Right cardiac atrium (tissue), 5 donors: ENCODE measurements at regions not wholly inside any gene's neighbourhood (a gene's known extent, or its start where the extent isn't known, plus 50 kb on each side); places are given as distances from the start of the nearest gene placed in this dataset.

Experiments used
- ATAC-seq, 2 donors: fragments of 200-7000 bp; cut with Tn5 transposase; one replicate each; pipeline versions ENCODE4 v1.8.0 to v1.9.1; 2020; ENCODE audit warnings: moderate library complexity in 2 of 2, mild to moderate bottlenecking in 1 of 2
- DNase-seq, 3 donors: peaks; one replicate each; pipeline ENCODE4 v3.0.0-alpha.2; 2020
- H3K27ac ChIP-seq: one replicate; pipeline ENCODE4 v1.5.1; 2013; ENCODE audit warnings: mild to moderate bottlenecking, low read length, control low read depth, moderate library complexity
- H3K27me3 ChIP-seq: one replicate; pipeline ENCODE4 v1.6.1; 2013; ENCODE audit not compliant: control insufficient read depth, insufficient read depth
- H3K4me1 ChIP-seq: one replicate; pipeline ENCODE4 v1.6.1; 2013; ENCODE audit warnings: low read length; ENCODE audit not compliant: control insufficient read depth, insufficient read depth
- H3K4me3 ChIP-seq: one replicate; pipeline ENCODE4 v1.5.1; 2013; ENCODE audit warnings: low read length, control low read depth
- H3K9me3 ChIP-seq: one replicate; pipeline ENCODE4 v1.6.1; 2013; ENCODE audit warnings: low read length; ENCODE audit not compliant: control insufficient read depth
- WGBS: extraction: QIAGEN DNeasy Blood & Tissue Kit; methylation state at CpG from one replicate; pipeline ENCODE4 v1.1.7; 2013; 5-methylcytosine and 5-hydroxymethylcytosine counted together
- intact Hi-C, 4 donors: fragments of 100-400 bp; cut with DNase I; formaldehyde crosslinking; loops; one replicate each; pipeline versions ENCODE4 v1.11.0 to v1.14.0; 2022 to 2023
- donor health status: healthy with polysubstance abuse.
- donor health status: DM: no; HTN: yes; CAD: no.
- donor health status: DM: no; HTN: no; CAD: no.
- donor health status: DM: no; HTN: yes; CAD: no; lungs with severe emphysema.
- donor health status: DM: yes; HTN: yes; CAD: no.

GRCh38 chr16:82329504-82330192 lies 159.6 kb upstream of the MPHOSPH6 start:
- H3K4me3 ChIP-seq, result no peak overlapping the region
- H3K9me3 ChIP-seq, result no peaks in the 10 kb centered on the region
- no peak overlapping the region for H3K27ac ChIP-seq
- DNase-seq, result no peak
- 78% methylated on average over 11 of the region's 11 CpGs for WGBS
- no peak for ATAC-seq
- H3K27me3 ChIP-seq, result no peaks in the 10 kb centered on the region
- H3K4me1 ChIP-seq, result no peaks in the 10 kb centered on the region
- intact Hi-C loops, result no loop called here

- ATAC-seq, result no peak
- Histone ChIP-seq H3K27ac (no peak overlapping the region), H3K27me3 (no peaks in the 10 kb centered on the region), H3K4me1 (no peaks in the 10 kb centered on the region), H3K4me3 (no peak overlapping the region), H3K9me3 (no peaks in the 10 kb centered on the region)
- 54% methylated on average over 5 of the region's 5 CpGs for WGBS
- intact Hi-C loops, result no loop called here
- DNase-seq, result no peak
These were observed 159.0 kb upstream of the MPHOSPH6 start for GRCh38 chr16:82328881-82329469.

DNA sequence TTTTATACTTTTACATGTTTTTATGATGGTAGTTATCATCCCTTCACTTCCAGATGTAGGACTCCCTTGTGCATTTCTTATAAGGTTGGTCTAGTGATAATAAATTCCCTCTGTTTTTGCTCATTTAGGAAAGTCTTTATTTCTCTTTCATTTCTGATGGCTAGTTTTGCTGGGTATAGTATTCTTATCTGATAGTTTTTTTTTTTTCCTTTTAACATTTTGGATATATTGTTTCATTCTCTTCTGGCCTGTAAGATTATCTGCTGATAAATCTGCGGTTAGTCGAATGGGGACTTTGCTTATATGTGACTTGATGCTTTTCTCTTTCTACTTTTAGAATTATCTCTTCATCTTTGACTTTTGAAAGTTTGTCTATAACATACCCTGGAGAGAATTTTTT lies 153.1 kb upstream of the MPHOSPH6 start:
- over 99% methylated on average over 2 of the region's 2 CpGs for WGBS
- intact Hi-C loops, result no loop called here
- ATAC-seq (no peak), DNase-seq (no peak)
- Histone ChIP-seq H3K27ac (no peak overlapping the region), H3K4me3 (no peak overlapping the region), H3K4me1 (no peaks in the 10 kb centered on the region), H3K9me3 (no peaks in the 10 kb centered on the region), H3K27me3 (no peaks in the 10 kb centered on the region)

DNA sequence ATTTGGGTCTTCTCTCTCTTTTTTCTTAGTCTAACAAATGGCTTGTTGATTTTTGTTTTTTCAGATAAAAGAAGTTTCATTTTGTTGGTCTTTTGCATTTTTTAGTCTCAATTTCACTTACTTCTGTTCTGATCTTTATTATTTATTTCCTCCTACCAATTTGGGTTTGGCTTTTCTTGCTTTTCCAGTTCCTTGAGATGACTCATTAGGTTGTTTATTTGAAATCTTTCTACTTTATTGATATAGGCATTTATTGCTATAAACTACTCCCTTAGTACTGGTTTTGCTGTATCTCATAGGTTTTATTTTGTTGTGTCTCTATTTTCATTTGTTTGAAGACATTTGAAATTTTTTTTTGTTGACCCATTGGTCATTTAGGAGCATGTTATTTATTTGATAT lies 152.2 kb upstream of the MPHOSPH6 start:
- no peaks in the 10 kb centered on the region for H3K4me1 ChIP-seq
- no peak overlapping the region for H3K4me3 ChIP-seq
- ATAC-seq (no peak), DNase-seq (no peak)
- no peaks in the 10 kb centered on the region for H3K9me3 ChIP-seq
- intact Hi-C loops, result no loop called here
- no peak overlapping the region for H3K27ac ChIP-seq
- H3K27me3 ChIP-seq, result no peaks in the 10 kb centered on the region

- WGBS, result 81% methylated on average over 1 of the region's 1 CpG
- Histone ChIP-seq H3K27me3 (no peaks in the 10 kb centered on the region), H3K27ac (no peak overlapping the region), H3K9me3 (no peaks in the 10 kb centered on the region), H3K4me1 (no peaks in the 10 kb centered on the region), H3K4me3 (no peak overlapping the region)
- ATAC-seq, result no peak
- intact Hi-C loops, result no loop called here
- no peak for DNase-seq
These were observed 149.0 kb upstream of the MPHOSPH6 start for GRCh38 chr16:82319038-82319437.

DNA sequence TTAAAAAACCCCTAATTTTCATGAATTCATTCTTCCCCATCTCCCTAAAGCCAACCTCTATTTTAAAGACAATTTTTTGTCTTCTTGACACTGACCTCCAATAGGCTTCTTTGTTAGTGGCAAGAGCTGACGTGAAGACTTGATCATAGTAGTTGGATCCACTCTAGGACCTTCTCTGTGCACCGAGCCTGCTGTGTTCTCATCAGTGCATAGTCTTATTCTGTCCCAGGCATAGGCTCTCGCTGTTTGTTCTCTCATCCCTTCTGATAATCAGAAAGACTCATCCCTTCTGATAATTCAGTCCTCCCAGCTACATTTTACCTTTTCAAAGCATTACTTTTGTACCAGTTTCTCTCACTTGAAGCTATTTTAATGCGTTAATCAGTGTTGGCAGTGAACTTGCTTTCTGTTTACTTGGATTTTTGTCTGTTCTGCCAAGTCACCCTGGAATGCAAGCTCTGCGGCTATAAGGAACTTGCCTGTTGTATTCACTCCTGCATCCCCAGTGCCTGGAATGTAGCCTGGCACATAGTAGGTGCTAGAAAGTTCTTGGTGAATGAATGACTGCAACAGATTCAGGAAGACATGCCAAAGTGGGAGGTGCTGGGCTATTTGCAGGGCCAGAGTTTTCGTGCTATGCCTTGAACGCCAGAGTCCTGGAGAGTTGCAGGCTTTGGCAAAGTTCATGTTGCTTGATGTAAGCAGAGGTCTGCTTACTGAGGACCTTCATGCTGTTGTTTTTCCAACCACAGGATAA lies 147.6 kb upstream of the MPHOSPH6 start:
- 49% methylated on average over 7 of the region's 7 CpGs for WGBS
- DNase-seq, result no peak

DNA sequence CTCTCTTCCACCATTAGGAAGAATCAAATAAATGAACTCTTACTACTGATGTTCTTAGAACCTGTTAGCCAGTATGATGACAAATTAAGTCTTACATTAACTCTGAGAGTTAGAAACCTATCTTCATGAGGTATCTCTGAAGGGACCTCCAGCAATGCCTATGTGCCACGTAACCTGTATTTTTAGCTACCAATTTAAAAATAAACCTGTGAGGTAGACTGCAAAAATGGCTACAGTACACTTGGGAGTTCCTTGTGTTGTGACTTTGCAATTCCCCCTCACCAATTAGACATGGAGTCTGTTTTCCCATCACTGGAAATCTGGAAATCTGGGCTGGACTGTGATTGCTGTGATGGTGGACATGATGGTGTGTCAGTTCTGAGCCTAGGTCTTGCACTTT lies 143.7 kb upstream of the MPHOSPH6 start:
- no peaks in the 10 kb centered on the region for H3K9me3 ChIP-seq
- H3K4me1 ChIP-seq, result no peaks in the 10 kb centered on the region
- WGBS, result 67% methylated on average over 1 of the region's 1 CpG
- no peak overlapping the region for H3K27ac ChIP-seq
- no peaks in the 10 kb centered on the region for H3K27me3 ChIP-seq
- H3K4me3 ChIP-seq, result no peak overlapping the region
- intact Hi-C loops, result no loop called here
- DNase-seq (no peak), ATAC-seq (no peak)

More for the DNA sequence above, 147.6 kb upstream of the MPHOSPH6 start:
- H3K4me1 ChIP-seq, result no peaks in the 10 kb centered on the region
- H3K27ac ChIP-seq, result no peak overlapping the region
- ATAC-seq, result peak in 1 of 2 donors; percentile 33
- intact Hi-C loops, result no loop called here
- H3K4me3 ChIP-seq, result no peak overlapping the region
- H3K9me3 ChIP-seq, result no peaks in the 10 kb centered on the region
- H3K27me3 ChIP-seq, result no peaks in the 10 kb centered on the region

- Histone ChIP-seq H3K9me3 (no peaks in the 10 kb centered on the region), H3K27ac (no peak overlapping the region), H3K27me3 (no peaks in the 10 kb centered on the region), H3K4me3 (no peak overlapping the region), H3K4me1 (no peaks in the 10 kb centered on the region)
- DNase-seq (no peak), ATAC-seq (no peak)
- intact Hi-C loops, result no loop called here
- 97% methylated on average over 5 of the region's 5 CpGs for WGBS
These were observed 141.5 kb upstream of the MPHOSPH6 start for GRCh38 chr16:82311528-82311927.

GRCh38 chr16:82302042-82302727 lies 132.2 kb upstream of the MPHOSPH6 start:
- peak; percentile 83 to 84 for ATAC-seq
- intact Hi-C loops, result no loop called here
- 43% methylated on average over 17 of the region's 17 CpGs for WGBS
- DNase-seq, result peak; percentile 16 to 66 (median 49)
- no peaks in the 10 kb centered on the region for H3K27me3 ChIP-seq
- no peaks in the 10 kb centered on the region for H3K9me3 ChIP-seq
- peak overlapping the region; percentile 65 for H3K27ac ChIP-seq
- H3K4me1 ChIP-seq, result no peaks in the 10 kb centered on the region
- no peak overlapping the region for H3K4me3 ChIP-seq

GRCh38 chr16:82301146-82301755 lies 131.2 kb upstream of the MPHOSPH6 start:
- 77% methylated on average over 7 of the region's 7 CpGs for WGBS
- ATAC-seq, result peak; percentile 45 to 57
- Histone ChIP-seq H3K27ac (no peak overlapping the region), H3K9me3 (no peaks in the 10 kb centered on the region), H3K4me3 (no peak overlapping the region), H3K27me3 (no peaks in the 10 kb centered on the region), H3K4me1 (no peaks in the 10 kb centered on the region)
- DNase-seq, result no peak
- intact Hi-C loops, result no loop called here
